ENCODE measurements at regions not wholly inside any gene's neighbourhood (a gene's known extent, or its start where the extent isn't known, plus 50 kb on each side); places are given as distances from the start of the nearest gene placed in this dataset.

GRCh38 chr17:74011966-74012365, 191.5 kb upstream of the RPL38 start:
- TF ChIP-seq FOXA1 (IDR thresholded peaks at IDR 0.05) = no peak
- TF ChIP-seq ELF4 (IDR thresholded peaks at IDR 0.05) = no peak
- no peak for TF ChIP-seq SUZ12 (IDR thresholded peaks at IDR 0.05)
- TF ChIP-seq PKNOX1 (IDR thresholded peaks at IDR 0.05) = no peak
- no peak for TF ChIP-seq BHLHE40 (IDR thresholded peaks at IDR 0.05; ENCODE audit: borderline replicate concordance)
- TF ChIP-seq SP1 (IDR thresholded peaks at IDR 0.05) = no peak
- no peak for TF ChIP-seq TARDBP (IDR thresholded peaks at IDR 0.05)
- TF ChIP-seq L3MBTL2 (conservative IDR thresholded peaks at IDR 0.05) = no peak
- TF ChIP-seq FOXK2 (IDR thresholded peaks at IDR 0.05) = no peak
- TF ChIP-seq FOXM1 (IDR thresholded peaks at IDR 0.05; ENCODE audit: borderline replicate concordance) = no peak
- ChIA-PET POLR2A (no interaction called here), CTCF (no interaction called here)
- DNase-seq (ENCODE audit: extremely low spot score) = no peak

- DNase-seq (ENCODE audit: extremely low spot score) = no peak
- ChIA-PET POLR2A (no interaction called here), CTCF (no interaction called here)
- no peak for TF ChIP-seq LEF1 (IDR thresholded peaks at IDR 0.05; ENCODE audit: borderline replicate concordance)
- no peak for TF ChIP-seq BHLHE40 (IDR thresholded peaks at IDR 0.05; ENCODE audit: borderline replicate concordance)
- TF ChIP-seq NFRKB (IDR thresholded peaks at IDR 0.05) = no peak
- no peak for TF ChIP-seq SUZ12 (IDR thresholded peaks at IDR 0.05)
- no peak for TF ChIP-seq ZNF384 (IDR thresholded peaks at IDR 0.05)
- TF ChIP-seq ARNT (IDR thresholded peaks at IDR 0.05) = no peak
- TF ChIP-seq CTBP1 (IDR thresholded peaks at IDR 0.05; ENCODE audit: borderline replicate concordance) = no peak
- no peak for TF ChIP-seq PKNOX1 (IDR thresholded peaks at IDR 0.05)
- no peak for TF ChIP-seq FOXK2 (IDR thresholded peaks at IDR 0.05)
- TF ChIP-seq SP1 (IDR thresholded peaks at IDR 0.05) = no peak
- TF ChIP-seq FOXA1 (IDR thresholded peaks at IDR 0.05) = no peak
- no peak for TF ChIP-seq TARDBP (IDR thresholded peaks at IDR 0.05)
- TF ChIP-seq FOXM1 (IDR thresholded peaks at IDR 0.05; ENCODE audit: borderline replicate concordance) = no peak
- no peak for TF ChIP-seq HDGF (IDR thresholded peaks at IDR 0.05; ENCODE audit: borderline replicate concordance)
- no peak for TF ChIP-seq L3MBTL2 (conservative IDR thresholded peaks at IDR 0.05)
- TF ChIP-seq ELF4 (IDR thresholded peaks at IDR 0.05) = no peak
Measured at GRCh38 chr17:74012465-74012864, 191.0 kb upstream of the RPL38 start.

- POLR2A ChIA-PET = no interaction called here
- TF ChIP-seq SUZ12 (IDR thresholded peaks at IDR 0.05) = no peak
- TF ChIP-seq ARNT (IDR thresholded peaks at IDR 0.05) = no peak
- TF ChIP-seq FOXM1 (IDR thresholded peaks at IDR 0.05; ENCODE audit: borderline replicate concordance) = no peak
- no peak for TF ChIP-seq CTBP1 (IDR thresholded peaks at IDR 0.05; ENCODE audit: borderline replicate concordance)
- no peak for TF ChIP-seq BHLHE40 (IDR thresholded peaks at IDR 0.05; ENCODE audit: borderline replicate concordance)
- no peak for TF ChIP-seq HDGF (IDR thresholded peaks at IDR 0.05; ENCODE audit: borderline replicate concordance)
- no peak for TF ChIP-seq ELF4 (IDR thresholded peaks at IDR 0.05)
- TF ChIP-seq NFRKB (IDR thresholded peaks at IDR 0.05) = no peak
- no peak for TF ChIP-seq L3MBTL2 (conservative IDR thresholded peaks at IDR 0.05)
- no peak for TF ChIP-seq FOXA1 (IDR thresholded peaks at IDR 0.05)
- no peak for TF ChIP-seq FOXK2 (IDR thresholded peaks at IDR 0.05)
- no peak for TF ChIP-seq LEF1 (IDR thresholded peaks at IDR 0.05; ENCODE audit: borderline replicate concordance)
- TF ChIP-seq SP1 (IDR thresholded peaks at IDR 0.05) = no peak
- TF ChIP-seq ZNF384 (IDR thresholded peaks at IDR 0.05) = no peak
- no peak for TF ChIP-seq PKNOX1 (IDR thresholded peaks at IDR 0.05)
- no peak for TF ChIP-seq TARDBP (IDR thresholded peaks at IDR 0.05)
- DNase-seq (ENCODE audit: extremely low spot score) = no peak
- CTCF ChIA-PET = no interaction called here
Measured at GRCh38 chr17:74015316-74015715, 188.2 kb upstream of the RPL38 start.

- no peak for DNase-seq (ENCODE audit: extremely low spot score)
- TF ChIP-seq SP1 (IDR thresholded peaks at IDR 0.05) (no peak), BHLHE40 (IDR thresholded peaks at IDR 0.05; ENCODE audit: borderline replicate concordance) (no peak), FOXM1 (IDR thresholded peaks at IDR 0.05; ENCODE audit: borderline replicate concordance) (no peak), SUZ12 (IDR thresholded peaks at IDR 0.05) (no peak), LEF1 (IDR thresholded peaks at IDR 0.05; ENCODE audit: borderline replicate concordance) (no peak)
- ChIA-PET CTCF (no interaction called here), POLR2A (no interaction called here)
Measured at GRCh38 chr17:74015990-74016389, 187.5 kb upstream of the RPL38 start.

GRCh38 chr17:74016461-74016860, 187.0 kb upstream of the RPL38 start:
- POLR2A ChIA-PET = no interaction called here
- CTCF ChIA-PET = no interaction called here
- no peak for DNase-seq (ENCODE audit: extremely low spot score)
- TF ChIP-seq ARNT (IDR thresholded peaks at IDR 0.05) (no peak), NFRKB (IDR thresholded peaks at IDR 0.05) (no peak), SP1 (IDR thresholded peaks at IDR 0.05) (no peak), ZNF384 (IDR thresholded peaks at IDR 0.05) (no peak), LEF1 (IDR thresholded peaks at IDR 0.05; ENCODE audit: borderline replicate concordance) (no peak), HDGF (IDR thresholded peaks at IDR 0.05; ENCODE audit: borderline replicate concordance) (no peak)

GRCh38 chr17:74017466-74017865, 186.0 kb upstream of the RPL38 start:
- ChIA-PET CTCF (no interaction called here), POLR2A (interaction anchor here (1.2 kb wide), 1 partner anchor 187 kb away, joined by 3 read pairs; no protein-coding TSS in a partner anchor)
- no peak for DNase-seq (ENCODE audit: extremely low spot score)
- TF ChIP-seq ARNT (IDR thresholded peaks at IDR 0.05) = no peak
- TF ChIP-seq HDGF (IDR thresholded peaks at IDR 0.05; ENCODE audit: borderline replicate concordance) = no peak

DNA sequence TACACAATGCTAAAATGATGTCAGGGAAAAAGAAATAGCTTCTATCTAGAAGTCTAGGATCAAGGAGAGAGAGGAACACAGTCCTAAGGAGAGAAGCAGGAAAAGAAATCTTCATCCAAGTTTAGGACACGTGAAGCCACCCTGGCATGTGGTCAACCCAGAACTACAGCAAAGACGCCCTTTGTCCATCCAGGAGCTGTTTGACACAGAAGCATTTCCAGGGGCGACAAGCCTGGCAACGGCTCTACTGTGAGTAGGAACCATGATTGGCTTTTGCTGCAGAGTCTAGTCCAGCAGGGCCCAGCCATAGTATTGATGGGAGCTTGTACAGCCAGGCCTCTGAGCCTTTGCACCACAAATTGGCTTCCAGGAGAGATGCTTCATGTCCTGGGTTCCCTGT, 185.4 kb upstream of the RPL38 start:
- TF ChIP-seq L3MBTL2 (conservative IDR thresholded peaks at IDR 0.05) (no peak), FOXA1 (IDR thresholded peaks at IDR 0.05) (no peak), FOXM1 (IDR thresholded peaks at IDR 0.05; ENCODE audit: borderline replicate concordance) (no peak), BHLHE40 (IDR thresholded peaks at IDR 0.05; ENCODE audit: borderline replicate concordance) (no peak), FOXK2 (IDR thresholded peaks at IDR 0.05) (no peak), ARNT (IDR thresholded peaks at IDR 0.05) (no peak), SP1 (IDR thresholded peaks at IDR 0.05) (no peak), ELF4 (IDR thresholded peaks at IDR 0.05) (no peak), LEF1 (IDR thresholded peaks at IDR 0.05; ENCODE audit: borderline replicate concordance) (no peak), NFRKB (IDR thresholded peaks at IDR 0.05) (no peak), PKNOX1 (IDR thresholded peaks at IDR 0.05) (no peak), TARDBP (IDR thresholded peaks at IDR 0.05) (no peak)
- ChIA-PET POLR2A (interaction anchor here (1.2 kb wide), 1 partner anchor 186 kb away, joined by 3 read pairs; no protein-coding TSS in a partner anchor), CTCF (no interaction called here)
- no peak for DNase-seq (ENCODE audit: extremely low spot score)

All from HEK293T (cell line).